ENCODE measurements at regions not wholly inside any gene's neighbourhood (a gene's known extent, or its start where the extent isn't known, plus 50 kb on each side); places are given as distances from the start of the nearest gene placed in this dataset.

DNA sequence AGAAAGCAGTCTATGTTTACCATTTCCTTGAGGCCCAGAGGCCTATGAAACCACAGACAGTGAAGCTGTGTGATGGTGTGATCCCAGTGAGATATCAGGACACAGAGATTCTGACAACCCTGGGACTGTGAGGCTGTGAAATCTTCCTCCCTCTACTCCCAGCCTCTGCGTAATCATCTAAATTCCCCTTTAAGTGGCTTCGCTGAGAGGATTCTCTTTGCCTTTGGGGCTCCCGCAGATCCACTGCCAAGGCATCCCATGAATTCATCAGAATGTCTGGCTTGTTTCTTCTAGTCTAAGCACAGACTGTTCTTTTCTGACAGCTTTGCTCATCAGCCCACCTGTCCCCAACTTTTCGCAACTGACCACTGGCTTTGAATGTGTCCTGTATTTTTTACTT lies 901.2 kb upstream of the NR2F2 start (continued):
- no peak for TF ChIP-seq CHD7 (IDR thresholded peaks at IDR 0.05; ENCODE audit: insufficient replicate concordance, low read length)
- no peak for TF ChIP-seq ZNF274 (IDR thresholded peaks at IDR 0.05; ENCODE audit: borderline replicate concordance, extremely low read depth, low read length)
- no peak for TF ChIP-seq JUND (IDR thresholded peaks at IDR 0.05; ENCODE audit: low read length)
- no peak for TF ChIP-seq BCL11A (IDR thresholded peaks at IDR 0.05; ENCODE audit: low read depth in 2 of 2, low read length in 2 of 2)
- TF ChIP-seq CTCF (IDR thresholded peaks at IDR 0.05; ENCODE audit: control extremely low read depth in 1 of 3, insufficient read depth in 1 of 3, low read depth in 1 of 3, low read length in 3 of 3), result no peak
- no peak for TF ChIP-seq RXRA (IDR thresholded peaks at IDR 0.05; ENCODE audit: insufficient read depth, low read depth, low read length)
- TF ChIP-seq POLR2A (IDR thresholded peaks at IDR 0.05; ENCODE audit: control extremely low read depth in 1 of 2, low read depth in 2 of 2, low read length in 2 of 2), result no peak
- no peak for TF ChIP-seq SIX5 (IDR thresholded peaks at IDR 0.05; ENCODE audit: low read depth, low read length)
- TF ChIP-seq NANOG (IDR thresholded peaks at IDR 0.05; ENCODE audit: insufficient read depth, low read depth, low read length, poor library complexity, severe bottlenecking), result no peak
- no peak for TF ChIP-seq RBBP5 (IDR thresholded peaks at IDR 0.05; ENCODE audit: borderline replicate concordance, low read depth, low read length)

Measured in H1 (cell line).